ENCODE measurements at regions not wholly inside any gene's neighbourhood (a gene's known extent, or its start where the extent isn't known, plus 50 kb on each side); places are given as distances from the start of the nearest gene placed in this dataset.

DNA sequence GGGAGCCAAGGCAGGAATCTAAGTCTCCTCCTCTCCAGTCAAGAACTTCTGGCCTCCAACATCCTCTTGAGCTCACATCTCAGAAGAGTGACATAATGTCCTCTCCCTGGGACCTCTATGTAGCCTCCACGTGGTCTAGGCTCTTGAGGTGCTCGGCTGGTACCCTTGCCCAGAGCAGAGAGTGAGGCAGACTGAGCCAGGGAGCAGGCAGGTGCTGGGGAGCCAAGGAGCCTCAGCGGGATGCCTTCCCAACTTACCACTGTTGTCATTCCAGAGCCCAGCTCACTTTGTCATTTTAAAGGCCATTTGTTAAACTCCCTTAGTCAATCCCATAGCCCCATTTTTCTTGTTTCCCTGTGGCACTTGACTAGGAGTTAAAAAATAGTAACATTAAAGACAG is 52.1 kb upstream of the DUSP22 start:
- no peak overlapping the region for H3K4me2 ChIP-seq
- CTCF ChIA-PET = no interaction called here
- H2AFZ ChIP-seq (ENCODE audit: low read depth) = no peak overlapping the region
- H3F3A ChIP-seq (replicated peaks; ENCODE audit: insufficient read depth) = no peaks in the 10 kb centered on the region
- H3K4me1 ChIP-seq (ENCODE audit: control insufficient read depth in 1 of 2, insufficient read depth in 2 of 2, low read depth in 1 of 2, low read length in 1 of 2) = no peaks in the 10 kb centered on the region
- no peaks in the 10 kb centered on the region for H3K9me3 ChIP-seq
- no peak overlapping the region for H3K4me3 ChIP-seq (ENCODE audit: low read depth in 2 of 2, low read length in 1 of 2)
- H4K20me1 ChIP-seq (ENCODE audit: insufficient read depth) = no peaks in the 10 kb centered on the region
- DNase-seq = no peak
- POLR2A ChIA-PET = no interaction called here
- no peak overlapping the region for H3K9ac ChIP-seq
- TF ChIP-seq CHD2 (IDR thresholded peaks at IDR 0.05; ENCODE audit: low read length, partially characterized antibody) (no peak), TEAD4 (IDR thresholded peaks at IDR 0.05; ENCODE audit: borderline replicate concordance, insufficient read depth) (no peak), TAF1 (IDR thresholded peaks at IDR 0.05; ENCODE audit: borderline replicate concordance, low read depth, low read length) (no peak), IRF3 (IDR thresholded peaks at IDR 0.05; ENCODE audit: low read depth, low read length) (no peak), RCOR1 (IDR thresholded peaks at IDR 0.05; ENCODE audit: low read length) (no peak), EZH2phosphoT487 (IDR thresholded peaks at IDR 0.05; ENCODE audit: borderline replicate concordance, low read depth) (no peak), FOXJ3 (CRISPR knock-in tag; IDR thresholded peaks at IDR 0.05) (no peak), RXRA (IDR thresholded peaks at IDR 0.05; ENCODE audit: borderline replicate concordance, low read depth) (no peak), EP300 (IDR thresholded peaks at IDR 0.05; ENCODE audit: borderline replicate concordance in 1 of 2, low read depth in 1 of 2, low read length in 1 of 2) (no peak), RAD21 (IDR thresholded peaks at IDR 0.05; ENCODE audit: low read length) (no peak), RFX5 (IDR thresholded peaks at IDR 0.05; ENCODE audit: low read length) (no peak), YY1 (IDR thresholded peaks at IDR 0.05; ENCODE audit: low read depth) (no peak)
- TF ChIP-seq, protein P1, sequence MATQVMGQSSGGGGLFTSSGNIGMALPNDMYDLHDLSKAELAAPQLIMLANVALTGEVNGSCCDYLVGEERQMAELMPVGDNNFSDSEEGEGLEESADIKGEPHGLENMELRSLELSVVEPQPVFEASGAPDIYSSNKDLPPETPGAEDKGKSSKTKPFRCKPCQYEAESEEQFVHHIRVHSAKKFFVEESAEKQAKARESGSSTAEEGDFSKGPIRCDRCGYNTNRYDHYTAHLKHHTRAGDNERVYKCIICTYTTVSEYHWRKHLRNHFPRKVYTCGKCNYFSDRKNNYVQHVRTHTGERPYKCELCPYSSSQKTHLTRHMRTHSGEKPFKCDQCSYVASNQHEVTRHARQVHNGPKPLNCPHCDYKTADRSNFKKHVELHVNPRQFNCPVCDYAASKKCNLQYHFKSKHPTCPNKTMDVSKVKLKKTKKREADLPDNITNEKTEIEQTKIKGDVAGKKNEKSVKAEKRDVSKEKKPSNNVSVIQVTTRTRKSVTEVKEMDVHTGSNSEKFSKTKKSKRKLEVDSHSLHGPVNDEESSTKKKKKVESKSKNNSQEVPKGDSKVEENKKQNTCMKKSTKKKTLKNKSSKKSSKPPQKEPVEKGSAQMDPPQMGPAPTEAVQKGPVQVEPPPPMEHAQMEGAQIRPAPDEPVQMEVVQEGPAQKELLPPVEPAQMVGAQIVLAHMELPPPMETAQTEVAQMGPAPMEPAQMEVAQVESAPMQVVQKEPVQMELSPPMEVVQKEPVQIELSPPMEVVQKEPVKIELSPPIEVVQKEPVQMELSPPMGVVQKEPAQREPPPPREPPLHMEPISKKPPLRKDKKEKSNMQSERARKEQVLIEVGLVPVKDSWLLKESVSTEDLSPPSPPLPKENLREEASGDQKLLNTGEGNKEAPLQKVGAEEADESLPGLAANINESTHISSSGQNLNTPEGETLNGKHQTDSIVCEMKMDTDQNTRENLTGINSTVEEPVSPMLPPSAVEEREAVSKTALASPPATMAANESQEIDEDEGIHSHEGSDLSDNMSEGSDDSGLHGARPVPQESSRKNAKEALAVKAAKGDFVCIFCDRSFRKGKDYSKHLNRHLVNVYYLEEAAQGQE (IDR thresholded peaks at IDR 0.05; ENCODE audit: low read depth, low read length) = no peak
- no peaks in the 10 kb centered on the region for H3K36me3 ChIP-seq (replicated peaks in 1 of 2; ENCODE audit: control insufficient read depth in 1 of 2, insufficient read depth in 2 of 2, low read length in 1 of 2)
- peaks cover 32% of the 10 kb centered on the region; the same call in 1 of the 2 replicates for H3K27me3 ChIP-seq (ENCODE audit: insufficient read depth)
- no peaks in the 10 kb centered on the region for H3K79me2 ChIP-seq (ENCODE audit: insufficient read depth)
- H3K27ac ChIP-seq (ENCODE audit: low read depth in 2 of 2, low read length in 1 of 2) = no peak overlapping the region
- WGBS (ENCODE audit: low lambda C conversion rate) = 9% methylated on average over 3 of the region's 3 CpGs
- no peaks in the 10 kb centered on the region for H3K9me2 ChIP-seq

All from SK-N-SH (cell line).